DMS153 treated with DMSO at 0.1 percent for 48 hours (cell line): ENCODE measurements at regions not wholly inside any gene's neighbourhood (a gene's known extent, or its start where the extent isn't known, plus 50 kb on each side); places are given as distances from the start of the nearest gene placed in this dataset.
"Not testable (repeated sequence)": the region's sequence is repeated elsewhere in the genome, so short reads cannot be mapped to it uniquely, and the experiment has no call there.

ENCODE experiments used
- DNase-seq: peaks from one replicate; lab custom pipeline; 2025; ENCODE audit not compliant: unreplicated experiment; lab: John Stamatoyannopoulos, UW

GRCh38 chr9:65421486-65421885 is 136.5 kb upstream of the FOXD4L5 start:
- not testable (repeated sequence) for DNase-seq

- no peak for DNase-seq
Observed at GRCh38 chr9:65420771-65421170, 135.8 kb upstream of the FOXD4L5 start.

DNA sequence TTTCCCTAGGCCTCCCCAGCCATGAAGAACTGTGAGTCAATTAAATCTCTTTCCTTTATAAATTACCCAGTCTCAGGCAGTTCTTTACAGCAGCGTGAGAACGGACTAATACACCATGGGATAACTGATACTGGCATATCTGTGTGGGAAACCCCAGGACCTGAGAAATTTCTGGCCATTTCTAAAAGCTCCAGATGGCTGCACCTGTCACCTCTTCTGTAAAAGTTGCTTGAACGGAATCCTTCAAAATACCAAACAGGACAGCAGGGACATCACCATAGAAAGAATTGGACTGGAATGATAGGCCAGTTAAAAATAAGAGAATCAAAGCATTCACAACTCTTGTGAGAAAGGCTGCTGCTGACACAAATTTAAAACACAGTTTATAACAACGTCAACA is 134.0 kb upstream of the FOXD4L5 start:
- not testable (repeated sequence) for DNase-seq

DNA sequence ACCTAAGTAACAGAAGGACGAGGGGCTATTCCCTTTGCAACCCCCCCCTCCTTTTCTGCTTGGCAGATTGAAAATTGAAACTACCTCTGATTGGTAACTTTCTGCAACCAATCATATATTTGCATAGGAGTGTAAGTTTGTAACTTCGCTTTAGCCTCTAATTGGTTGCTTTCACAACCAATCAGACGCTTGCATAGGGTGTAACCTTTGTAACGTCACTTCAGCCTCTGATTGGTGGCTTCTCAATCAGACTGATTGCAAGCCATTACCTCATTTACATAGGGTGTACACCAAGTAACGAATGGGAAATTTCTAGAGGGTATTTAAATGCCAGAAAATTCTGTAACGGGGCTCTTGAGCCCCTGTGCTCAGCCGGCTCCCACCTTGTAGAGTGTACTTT is 131.9 kb upstream of the FOXD4L5 start:
- DNase-seq, result not testable (repeated sequence)

DNA sequence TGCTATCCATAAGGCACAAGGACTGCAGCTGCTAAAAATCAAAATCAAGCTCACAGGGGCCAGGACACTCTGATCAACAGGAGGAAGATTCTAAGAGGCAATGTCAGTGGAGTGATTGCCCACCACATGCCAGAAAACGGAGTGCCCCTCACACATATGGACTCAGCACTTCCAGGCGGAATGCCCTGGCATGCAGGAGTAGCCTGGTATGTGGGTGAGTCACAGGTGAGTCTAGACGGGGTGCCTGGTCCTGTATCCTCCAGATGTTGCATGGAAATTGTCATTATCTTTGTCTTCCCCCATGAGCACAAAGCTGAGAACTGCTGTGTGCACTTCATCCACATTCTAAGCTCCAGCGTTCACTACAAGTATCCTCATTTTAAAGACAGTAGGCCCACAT is 129.2 kb upstream of the FOXD4L5 start:
- DNase-seq, result not testable (repeated sequence)

- not testable (repeated sequence) for DNase-seq
Observed at GRCh38 chr9:65413371-65413770, 128.4 kb upstream of the FOXD4L5 start.

- DNase-seq, result no peak
Observed at GRCh38 chr9:65411901-65412300, 126.9 kb upstream of the FOXD4L5 start.

- DNase-seq, result no peak
Observed at GRCh38 chr9:65411336-65411735, 126.3 kb upstream of the FOXD4L5 start.

DNA sequence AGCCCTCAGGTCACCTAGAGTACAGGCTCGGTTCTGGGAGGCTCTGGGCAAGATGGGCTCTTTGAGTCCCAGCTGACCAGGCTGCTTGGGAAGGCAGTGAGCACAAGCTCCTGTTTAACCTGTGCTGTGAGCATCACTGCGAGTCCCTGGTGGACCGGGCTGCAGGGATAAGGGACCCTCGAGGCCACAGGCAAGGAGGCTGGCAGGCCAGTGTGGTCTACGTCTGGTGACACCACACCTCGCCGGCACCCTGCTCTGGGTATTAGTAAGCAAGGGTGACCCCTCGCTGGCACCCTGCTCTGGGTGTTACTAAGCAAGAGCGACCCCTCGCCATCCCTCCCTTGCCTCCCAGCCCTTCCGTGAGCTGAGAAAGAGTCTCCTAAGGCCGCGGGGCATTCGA is 125.9 kb upstream of the FOXD4L5 start:
- no peak for DNase-seq

DNA sequence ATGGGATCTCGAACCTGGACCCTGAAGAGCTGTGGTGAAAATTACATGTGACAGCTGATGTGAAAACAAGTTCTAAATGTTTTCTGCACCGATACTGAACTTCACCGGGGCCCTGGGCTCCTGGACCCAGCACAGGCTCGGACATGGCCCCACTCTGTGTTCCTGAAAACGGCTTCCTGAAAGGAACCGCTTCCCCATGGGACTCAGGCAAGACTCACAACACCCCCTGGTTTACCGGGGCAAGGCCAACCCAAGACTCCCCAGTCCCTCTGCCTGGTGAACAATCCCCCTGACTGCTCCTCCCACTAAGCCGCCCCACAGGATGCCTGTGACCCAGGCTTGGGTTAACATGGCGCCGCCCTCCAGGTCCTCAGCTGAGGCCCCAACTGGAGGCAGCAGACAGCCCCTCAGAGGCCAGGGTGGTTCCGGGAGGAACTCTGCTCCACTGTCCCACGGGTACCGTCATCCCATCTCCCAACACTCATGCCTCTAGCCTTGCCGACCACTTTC is 124.5 kb upstream of the FOXD4L5 start:
- DNase-seq, result no peak

DNA sequence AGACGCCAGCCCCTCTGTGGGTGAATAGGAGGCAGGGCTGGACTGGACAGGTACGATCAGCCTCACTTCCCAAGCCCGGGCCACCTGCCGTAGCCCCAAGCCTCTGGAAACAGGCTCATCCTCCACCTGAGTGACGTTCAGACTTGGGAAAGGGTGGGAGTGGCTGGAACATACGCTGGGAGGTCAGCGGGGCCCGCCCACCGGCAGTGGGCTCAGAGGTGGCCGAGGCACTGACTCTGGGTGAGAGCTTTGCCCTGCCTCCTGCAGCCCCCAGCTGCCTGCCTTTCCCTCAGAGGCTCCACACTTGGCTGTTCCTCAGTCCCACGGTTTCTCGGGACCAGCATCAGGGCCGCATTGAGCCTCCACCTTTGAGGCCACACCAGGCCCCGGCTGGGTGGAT is 123.8 kb upstream of the FOXD4L5 start:
- DNase-seq, result not testable (repeated sequence)

DNA sequence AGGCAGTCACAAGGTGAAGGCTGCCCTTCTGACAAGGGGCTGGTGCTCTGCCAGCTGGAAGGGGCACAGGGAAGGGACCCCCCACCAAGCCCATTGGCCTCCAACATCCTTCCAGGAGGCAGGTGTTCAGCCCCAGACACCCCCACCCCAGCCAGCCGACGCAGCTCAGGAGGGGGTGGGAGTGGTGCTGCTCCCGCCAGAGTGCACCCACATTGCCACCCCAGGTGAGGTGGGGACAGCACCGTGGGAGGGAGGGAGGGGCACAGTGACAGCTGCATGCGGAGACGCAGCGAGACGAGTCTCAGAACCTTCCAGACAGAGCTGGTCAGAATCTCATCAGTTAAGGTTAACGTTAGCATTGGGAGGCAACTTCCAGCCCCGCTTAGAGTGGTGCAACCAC is 121.6 kb upstream of the FOXD4L5 start:
- not testable (repeated sequence) for DNase-seq

- not testable (repeated sequence) for DNase-seq
Observed at GRCh38 chr9:65405766-65406165, 120.8 kb upstream of the FOXD4L5 start.

- no peak for DNase-seq
Observed at GRCh38 chr9:65405253-65405652, 120.2 kb upstream of the FOXD4L5 start.

- no peak for DNase-seq
Observed at GRCh38 chr9:65404232-65405006, 119.4 kb upstream of the FOXD4L5 start.

- DNase-seq, result no peak
Observed at GRCh38 chr9:65403721-65404120, 118.7 kb upstream of the FOXD4L5 start.

- not testable (repeated sequence) for DNase-seq
Observed at GRCh38 chr9:65403072-65403471, 118.1 kb upstream of the FOXD4L5 start.

DNA sequence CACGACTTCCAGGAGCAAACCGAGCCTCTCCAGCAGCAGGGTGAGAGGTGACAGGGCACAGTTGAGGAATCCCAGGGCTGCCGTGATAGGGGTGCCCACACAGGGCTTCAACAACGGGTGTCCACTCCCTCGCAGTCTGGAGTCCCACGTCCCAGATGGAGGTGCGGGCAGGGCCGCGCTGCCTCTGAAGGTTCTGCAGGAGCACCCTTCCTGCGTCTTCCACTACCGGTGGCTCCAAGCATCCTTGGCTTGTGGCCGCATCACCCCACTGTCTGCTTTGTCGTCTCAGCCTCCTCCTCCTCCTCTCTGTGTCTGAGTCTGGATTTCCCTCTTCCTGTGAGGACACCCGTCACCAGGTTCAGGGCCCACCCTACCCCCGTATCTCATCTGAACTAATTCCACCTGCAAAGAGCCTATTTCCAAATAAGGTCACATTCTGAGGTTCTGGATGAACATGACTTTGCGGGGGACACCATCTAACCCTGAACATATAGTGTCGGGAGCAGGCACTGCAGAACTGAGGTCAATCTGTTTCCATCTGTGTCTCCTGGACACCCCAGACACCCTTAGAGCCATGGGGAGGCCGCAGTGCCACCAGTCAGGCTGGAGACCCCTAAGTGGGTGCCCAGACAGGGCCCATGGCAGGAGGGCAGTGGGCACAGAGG is 117.3 kb upstream of the FOXD4L5 start:
- not testable (repeated sequence) for DNase-seq

- not testable (repeated sequence) for DNase-seq
Observed at GRCh38 chr9:65401456-65402045, 116.5 kb upstream of the FOXD4L5 start.

GRCh38 chr9:65400886-65401285 is 115.9 kb upstream of the FOXD4L5 start:
- DNase-seq, result no peak

DNA sequence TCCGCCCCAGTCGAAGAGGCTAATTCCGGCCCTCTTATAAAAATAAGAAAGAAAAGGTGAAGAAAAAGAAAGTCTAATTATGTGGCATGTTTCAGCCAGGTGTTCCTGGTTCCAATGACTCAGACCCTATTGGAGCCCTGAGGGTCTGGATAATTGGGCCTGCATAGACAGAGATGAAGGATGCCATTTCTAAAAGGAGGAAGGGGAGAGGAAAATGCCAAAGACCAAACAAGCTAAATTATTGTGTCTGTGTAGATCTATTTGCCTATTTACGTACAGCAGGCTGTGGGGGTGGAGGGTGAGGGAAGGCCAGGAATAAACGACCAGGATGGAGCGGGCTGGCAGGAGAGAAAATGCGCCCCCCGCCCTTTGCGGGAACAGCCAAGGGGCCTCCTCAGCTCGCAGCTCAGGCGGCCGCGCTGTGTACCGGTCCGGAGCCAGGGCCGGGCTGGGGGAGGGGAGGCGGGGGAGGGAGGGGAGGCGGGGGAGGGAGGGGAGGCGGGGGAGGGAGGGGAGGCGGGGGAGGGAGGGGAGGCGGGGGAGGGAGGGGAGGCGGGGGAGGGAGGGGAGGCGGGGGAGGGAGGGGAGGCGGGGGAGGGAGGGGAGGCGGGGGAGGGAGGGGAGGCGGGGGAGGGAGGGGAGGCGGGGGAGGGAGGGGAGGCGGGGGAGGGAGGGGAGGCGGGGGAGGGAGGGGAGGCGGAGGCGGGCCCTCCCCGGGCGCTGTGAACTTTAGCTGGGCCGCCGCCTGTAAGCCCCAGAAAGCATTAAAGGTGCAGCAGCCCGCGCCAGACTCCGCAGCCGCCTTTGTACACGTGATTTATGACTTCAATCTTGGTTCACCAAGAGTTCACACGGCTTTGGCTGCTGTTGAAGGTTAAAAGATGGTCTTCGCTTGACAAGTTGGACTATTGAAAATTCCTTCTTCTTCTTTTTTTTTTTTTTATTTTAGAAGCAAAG is 113.0 kb upstream of the FOXD4L5 start:
- DNase-seq, result not testable (repeated sequence)
